SH-SY5Y (cell line): ENCODE measurements at regions not wholly inside any gene's neighbourhood (a gene's known extent, or its start where the extent isn't known, plus 50 kb on each side); places are given as distances from the start of the nearest gene placed in this dataset.

Experiments used
- GATA2 ChIP-seq: IDR thresholded peaks from 2 replicates; pipeline ENCODE4 v1.6.1; 2011; ENCODE audit warnings: mild to moderate bottlenecking, low read depth, low read length
- GATA3 ChIP-seq: IDR thresholded peaks from 2 replicates; pipeline ENCODE4 v1.6.1; 2011; ENCODE audit warnings: low read depth, mild to moderate bottlenecking, low read length, moderate library complexity

DNA sequence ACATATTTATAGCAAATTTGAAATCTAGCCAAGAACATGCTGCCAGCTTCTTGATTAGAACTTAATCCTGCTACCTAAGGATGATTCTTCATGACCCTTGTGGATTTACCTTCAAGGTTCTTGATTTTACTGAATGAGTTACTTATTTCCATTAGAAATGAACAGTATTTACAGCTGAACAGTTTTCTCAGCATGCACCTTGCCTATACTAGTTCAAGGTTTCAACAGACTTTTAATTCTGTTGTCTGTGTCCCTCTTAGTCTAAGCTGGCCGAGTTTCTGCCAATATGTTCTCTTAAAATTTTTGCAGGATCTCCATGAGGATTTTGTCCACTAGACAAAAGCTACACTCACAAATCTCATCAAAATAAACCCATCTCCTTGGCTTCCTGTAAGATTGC is 188.8 kb upstream of the ST8SIA4 start:
- TF ChIP-seq GATA2 (no peak), GATA3 (no peak)
